H9 (cell line): ENCODE measurements at regions not wholly inside any gene's neighbourhood (a gene's known extent, or its start where the extent isn't known, plus 50 kb on each side); places are given as distances from the start of the nearest gene placed in this dataset.

Experiments
- DNase-seq: peaks from one replicate; pipeline ENCODE4 v3.0.0-alpha.2; 2017
- H2AFZ ChIP-seq: one replicate; pipeline ENCODE4 v1.6.1; 2013; ENCODE audit warnings: mild to moderate bottlenecking, low read length, control low read depth, moderate library complexity
- H2AK5ac ChIP-seq: 2 replicates; pipeline ENCODE4 v1.6.1; 2013; ENCODE audit warnings: low read length, control low read depth, mixed read lengths; ENCODE audit not compliant: insufficient read length
- H2BK120ac ChIP-seq: one replicate; pipeline ENCODE4 v1.6.1; 2013; ENCODE audit warnings: low read depth, mild to moderate bottlenecking, low read length, control low read depth, inconsistent platforms; ENCODE audit not compliant: poor library complexity, severe bottlenecking
- H2BK12ac ChIP-seq: 2 replicates; pipeline ENCODE4 v1.6.1; 2013; ENCODE audit warnings: low read length, control low read depth, mixed read lengths, low read depth; ENCODE audit not compliant: insufficient read length
- H2BK15ac ChIP-seq: 2 replicates; pipeline ENCODE4 v1.6.1; 2013; ENCODE audit warnings: low read depth, low read length, control low read depth
- H2BK20ac ChIP-seq: one replicate; pipeline ENCODE4 v1.6.1; 2013; ENCODE audit warnings: low read depth, mild to moderate bottlenecking, low read length, control low read depth, inconsistent platforms; ENCODE audit not compliant: poor library complexity, severe bottlenecking
- H2BK5ac ChIP-seq: 2 replicates; pipeline ENCODE4 v1.6.1; 2013; ENCODE audit warnings: low read length, control low read depth, mixed read lengths; ENCODE audit not compliant: insufficient read length
- H3K14ac ChIP-seq: 2 replicates; pipeline ENCODE4 v1.6.1; 2013; ENCODE audit warnings: low read length, control low read depth; ENCODE audit not compliant: insufficient read depth
- H3K18ac ChIP-seq: 2 replicates; pipeline ENCODE4 v1.6.1; 2013; ENCODE audit warnings: low read depth, mild to moderate bottlenecking, mixed read lengths, low read length, control low read depth; ENCODE audit not compliant: insufficient read length
- H3K23ac ChIP-seq: 2 replicates; pipeline ENCODE4 v1.6.1; 2013; ENCODE audit warnings: low read length, control low read depth, mixed read lengths, low read depth; ENCODE audit not compliant: insufficient read length
- H3K23me2 ChIP-seq: 2 replicates; pipeline ENCODE4 v1.6.1; 2013; ENCODE audit warnings: low read depth, mild to moderate bottlenecking, mixed read lengths, low read length, control low read depth; ENCODE audit not compliant: insufficient read length, poor library complexity, severe bottlenecking
- H3K27ac ChIP-seq: 2 replicates; pipeline ENCODE4 v1.5.1; 2013; ENCODE audit warnings: low read length, control low read depth, mixed read lengths, low read depth; ENCODE audit not compliant: insufficient read length
- H3K27me3 ChIP-seq: 2 replicates; pipeline ENCODE4 v1.6.1; 2013; ENCODE audit warnings: low read length, control low read depth, inconsistent platforms; ENCODE audit not compliant: insufficient read depth
- H3K4ac ChIP-seq: 2 replicates; pipeline ENCODE4 v1.6.1; 2013; ENCODE audit warnings: low read depth, mild to moderate bottlenecking, control low read depth, inconsistent platforms, low read length, moderate library complexity
- H3K4me1 ChIP-seq: 2 replicates; pipeline ENCODE4 v1.6.1; 2013; ENCODE audit warnings: low read length, control low read depth, inconsistent platforms; ENCODE audit not compliant: insufficient read depth
- H3K4me2 ChIP-seq: 2 replicates; pipeline ENCODE4 v1.6.1; 2013; ENCODE audit warnings: low read length, control low read depth, mixed read lengths; ENCODE audit not compliant: insufficient read length, insufficient read depth
- H3K56ac ChIP-seq: 2 replicates; pipeline ENCODE4 v1.6.1; 2013; ENCODE audit warnings: low read depth, mild to moderate bottlenecking, mixed read lengths, low read length, control low read depth; ENCODE audit not compliant: insufficient read length
- H3K79me1 ChIP-seq: 2 replicates; pipeline ENCODE4 v1.6.1; 2013; ENCODE audit warnings: low read depth, mild to moderate bottlenecking, moderate library complexity, low read length, control low read depth, inconsistent platforms; ENCODE audit not compliant: insufficient read depth, poor library complexity, severe bottlenecking
- H3K79me2 ChIP-seq: 2 replicates; pipeline ENCODE4 v1.6.1; 2013; ENCODE audit warnings: low read length, control low read depth, inconsistent platforms; ENCODE audit not compliant: insufficient read depth
- H3K9ac ChIP-seq: 2 replicates; pipeline ENCODE4 v1.6.1; 2013; ENCODE audit warnings: low read length, control low read depth, mixed read lengths; ENCODE audit not compliant: insufficient read length; ENCODE audit errors: extremely low read depth
- H3K9me3 ChIP-seq: one replicate; pipeline ENCODE4 v1.6.1; 2013; ENCODE audit warnings: low read depth, low read length, inconsistent platforms; ENCODE audit not compliant: control insufficient read depth
- H3T11ph ChIP-seq: one replicate; pipeline ENCODE4 v1.6.1; 2013; ENCODE audit warnings: mild to moderate bottlenecking, low read length, control low read depth, inconsistent platforms
- H4K20me1 ChIP-seq: one replicate; pipeline ENCODE4 v1.6.1; 2013; ENCODE audit not compliant: control insufficient read depth, insufficient read length, insufficient read depth
- H4K5ac ChIP-seq: 2 replicates; pipeline ENCODE4 v1.6.1; 2013; ENCODE audit warnings: low read depth, mild to moderate bottlenecking, mixed read lengths, low read length, control low read depth; ENCODE audit not compliant: insufficient read length
- H4K8ac ChIP-seq: replicated peaks from 2 replicates; pipeline ENCODE4 v1.6.1; 2013; ENCODE audit warnings: low read length, control low read depth, mixed read lengths, low read depth; ENCODE audit not compliant: insufficient read length
- H4K91ac ChIP-seq: 2 replicates; pipeline ENCODE4 v1.6.1; 2013; ENCODE audit warnings: low read depth, mild to moderate bottlenecking, moderate library complexity, mixed read lengths, low read length, control low read depth; ENCODE audit not compliant: insufficient read length
- H3K27ac Mint-ChIP-seq, 3 experiments: 2 replicates in 2 of 3; 3 replicates in 1 of 3; pipeline ENCODE4 v1.8.0; 2020 to 2021; ENCODE audit warnings: mixed read lengths in 3 of 3, mild to moderate bottlenecking in 1 of 3, moderate library complexity in 1 of 3
- H3K27me3 Mint-ChIP-seq: 2 replicates; pipeline ENCODE4 v1.8.0; 2021; ENCODE audit warnings: low read depth, mild to moderate bottlenecking, moderate library complexity, mixed read lengths
- H3K36me3 Mint-ChIP-seq, 3 experiments: 2 replicates in 2 of 3; 3 replicates in 1 of 3; pipeline ENCODE4 v1.8.0; 2020 to 2021; ENCODE audit warnings: low read depth in 3 of 3, mixed read lengths in 3 of 3; ENCODE audit not compliant: insufficient read depth in 1 of 3
- H3K4me1 Mint-ChIP-seq, 2 experiments: 2 replicates each; pipeline ENCODE4 v1.8.0; 2020; ENCODE audit warnings: mixed read lengths in 2 of 2
- H3K4me3 Mint-ChIP-seq, 2 experiments: 2 replicates in 1 of 2; 3 replicates in 1 of 2; pipeline ENCODE4 v1.8.0; 2020 to 2021; ENCODE audit warnings: mild to moderate bottlenecking in 2 of 2, mixed read lengths in 2 of 2, moderate library complexity in 1 of 2
- H3K9me3 Mint-ChIP-seq, 2 experiments: 2 replicates in 1 of 2; 3 replicates in 1 of 2; pipeline ENCODE4 v1.8.0; 2020; ENCODE audit warnings: mild to moderate bottlenecking in 2 of 2, mixed read lengths in 2 of 2, moderate library complexity in 1 of 2
- WGBS: extraction: QIAGEN DNeasy Blood & Tissue Kit; methylation state at CpG from one replicate; pipeline ENCODE4 v1.1.7; 2013; ENCODE audit warnings: missing lambda C conversion rate, low lambda C conversion rate, mixed read lengths; ENCODE audit not compliant: insufficient read length; ENCODE audit errors: extremely low coverage; 5-methylcytosine and 5-hydroxymethylcytosine counted together
- TF ChIP-seq, protein P1 (sequence below): fragments of 200-600 bp; sonication (generic); conservative IDR thresholded peaks from 3 replicates; pipeline ENCODE4 v1.8.0; 2021; ENCODE audit warnings: antibody characterized with exemption, mild to moderate bottlenecking

DNA sequence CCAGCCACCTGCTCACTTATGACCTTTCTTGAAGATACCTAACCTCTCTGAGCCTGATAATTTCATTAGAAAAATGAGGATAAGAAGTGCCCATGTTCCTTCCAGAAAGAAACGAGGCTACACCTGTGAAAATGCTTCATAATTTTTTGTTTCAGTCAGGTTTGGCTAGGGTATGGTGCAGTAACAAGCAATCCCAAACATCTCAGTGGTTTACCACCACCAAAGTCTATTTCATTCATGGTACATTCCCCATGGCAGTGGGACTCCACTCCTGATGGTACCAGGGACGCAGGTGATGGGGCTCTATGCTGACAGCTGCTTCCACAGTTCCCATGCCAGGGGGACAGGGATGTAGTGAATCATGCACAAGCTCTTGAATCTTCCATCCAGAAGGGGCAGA, 147.6 kb upstream of the CES5A start:
- Histone ChIP-seq H2BK12ac (no peak overlapping the region), H3K79me1 (no peaks in the 10 kb centered on the region), H3K56ac (no peak overlapping the region), H4K20me1 (no peaks in the 10 kb centered on the region), H2AK5ac (no peak overlapping the region), H3T11ph (no peak overlapping the region), H3K9me3 (no peaks in the 10 kb centered on the region), H4K91ac (no peak overlapping the region), H2BK20ac (no peak overlapping the region), H2BK15ac (no peak overlapping the region), H3K4me2 (no peak overlapping the region), H2BK120ac (no peak overlapping the region), H3K4me1 (no peaks in the 10 kb centered on the region), H3K23ac (no peak overlapping the region), H3K4ac (no peak overlapping the region), H3K79me2 (no peaks in the 10 kb centered on the region), H3K23me2 (no peaks in the 10 kb centered on the region), H4K8ac (no peak overlapping the region), H4K5ac (no peak overlapping the region), H3K9ac (no peak overlapping the region), H3K18ac (no peak overlapping the region), H3K27ac (no peak overlapping the region), H3K27me3 (no peaks in the 10 kb centered on the region), H2AFZ (no peak overlapping the region), H3K14ac (no peak overlapping the region), H2BK5ac (no peak overlapping the region)
- peaks cover 19% of the 10 kb centered on the region for H3K27me3 Mint-ChIP-seq
- H3K36me3 Mint-ChIP-seq: no peaks in the 10 kb centered on the region
- H3K27ac Mint-ChIP-seq: no peak overlapping the region
- WGBS: no CpG with 5 or more reads among the region's 2 CpGs
- H3K4me1 Mint-ChIP-seq: no peaks in the 10 kb centered on the region
- TF ChIP-seq, protein P1, sequence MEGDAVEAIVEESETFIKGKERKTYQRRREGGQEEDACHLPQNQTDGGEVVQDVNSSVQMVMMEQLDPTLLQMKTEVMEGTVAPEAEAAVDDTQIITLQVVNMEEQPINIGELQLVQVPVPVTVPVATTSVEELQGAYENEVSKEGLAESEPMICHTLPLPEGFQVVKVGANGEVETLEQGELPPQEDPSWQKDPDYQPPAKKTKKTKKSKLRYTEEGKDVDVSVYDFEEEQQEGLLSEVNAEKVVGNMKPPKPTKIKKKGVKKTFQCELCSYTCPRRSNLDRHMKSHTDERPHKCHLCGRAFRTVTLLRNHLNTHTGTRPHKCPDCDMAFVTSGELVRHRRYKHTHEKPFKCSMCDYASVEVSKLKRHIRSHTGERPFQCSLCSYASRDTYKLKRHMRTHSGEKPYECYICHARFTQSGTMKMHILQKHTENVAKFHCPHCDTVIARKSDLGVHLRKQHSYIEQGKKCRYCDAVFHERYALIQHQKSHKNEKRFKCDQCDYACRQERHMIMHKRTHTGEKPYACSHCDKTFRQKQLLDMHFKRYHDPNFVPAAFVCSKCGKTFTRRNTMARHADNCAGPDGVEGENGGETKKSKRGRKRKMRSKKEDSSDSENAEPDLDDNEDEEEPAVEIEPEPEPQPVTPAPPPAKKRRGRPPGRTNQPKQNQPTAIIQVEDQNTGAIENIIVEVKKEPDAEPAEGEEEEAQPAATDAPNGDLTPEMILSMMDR: no peak
- DNase-seq: no peak
- no peak overlapping the region for H3K4me3 Mint-ChIP-seq
- no peaks in the 10 kb centered on the region for H3K9me3 Mint-ChIP-seq
